Type B pancreatic cell (in vitro differentiated cells): ENCODE measurements at regions not wholly inside any gene's neighbourhood (a gene's known extent, or its start where the extent isn't known, plus 50 kb on each side); places are given as distances from the start of the nearest gene placed in this dataset.

ENCODE experiments used
- DNase-seq: peaks from one replicate; pipeline ENCODE4 v3.0.0; 2021; ENCODE audit warnings: mixed read lengths; ENCODE audit not compliant: unreplicated experiment; ENCODE audit errors: extremely low spot score
- H3K27ac Mint-ChIP-seq: 2 replicates; pipeline ENCODE4 v1.8.0; 2021; ENCODE audit warnings: mild to moderate bottlenecking, mixed read lengths
- H3K27me3 Mint-ChIP-seq: 2 replicates; pipeline ENCODE4 v1.8.0; 2021; ENCODE audit warnings: mixed read lengths
- H3K36me3 Mint-ChIP-seq: 2 replicates; pipeline ENCODE4 v1.8.0; 2021; ENCODE audit warnings: mixed read lengths
- H3K4me1 Mint-ChIP-seq: one replicate; pipeline ENCODE4 v1.8.0; 2021; ENCODE audit warnings: mixed read lengths; ENCODE audit not compliant: unreplicated experiment
- H3K4me3 Mint-ChIP-seq: 2 replicates; pipeline ENCODE4 v1.8.0; 2021; ENCODE audit warnings: mild to moderate bottlenecking, mixed read lengths
- H3K9me3 Mint-ChIP-seq: 2 replicates; pipeline ENCODE4 v1.8.0; 2021; ENCODE audit warnings: mixed read lengths
- CTCF ChIP-seq: fragments of 200-600 bp; sonication (generic); conservative IDR thresholded peaks from 2 replicates; pipeline ENCODE4 v1.5.0; 2021; ENCODE audit warnings: antibody characterized with exemption, mild to moderate bottlenecking

DNA sequence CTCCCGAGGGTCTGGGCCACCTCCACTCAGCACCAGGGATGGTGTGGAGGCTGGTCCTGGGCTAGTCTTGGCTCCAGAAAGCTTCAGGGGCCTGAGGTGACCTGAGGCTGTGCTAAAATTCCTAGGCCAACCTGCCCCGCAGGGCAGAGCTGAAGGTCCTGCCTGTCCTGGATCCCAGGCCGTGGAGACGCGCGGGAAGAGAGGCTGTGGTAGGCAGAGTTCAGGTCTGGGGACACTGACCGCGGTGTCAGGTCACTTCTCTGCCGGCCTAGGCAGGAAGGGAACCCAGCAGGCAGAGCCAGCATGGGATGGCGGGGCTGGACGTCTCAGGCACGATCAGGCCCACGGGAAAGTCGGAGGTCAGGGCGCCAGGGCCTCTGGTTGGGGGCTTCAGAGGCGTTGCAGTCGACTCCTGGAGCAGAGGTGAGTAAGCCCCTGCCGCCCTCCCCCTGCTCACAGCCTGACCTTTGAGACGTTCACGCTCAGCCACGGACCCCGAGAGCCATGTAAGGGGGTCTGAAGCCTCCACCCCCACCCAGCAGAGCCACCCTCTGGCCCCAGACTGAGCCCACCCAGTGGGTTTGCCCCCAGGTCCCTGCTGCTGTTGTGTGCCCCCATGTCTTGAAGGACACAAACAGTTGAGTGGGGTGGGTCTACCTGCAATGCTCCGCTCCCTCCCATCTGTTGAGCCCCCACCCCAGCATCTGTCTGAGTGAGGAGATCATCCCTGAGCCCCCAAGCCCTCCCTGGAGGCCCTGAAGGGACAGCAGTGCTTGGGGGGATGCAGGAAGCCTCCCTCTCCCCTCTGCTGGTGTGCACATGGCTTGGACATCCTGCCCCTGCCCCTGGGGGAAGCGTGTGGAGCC, 142.7 kb downstream of the KIF26A start:
- Mint-ChIP-seq H3K4me1 (peaks cover 12% of the 10 kb centered on the region), H3K4me3 (no peak overlapping the region), H3K36me3 (no peaks in the 10 kb centered on the region), H3K9me3 (no peaks in the 10 kb centered on the region), H3K27me3 (peaks cover 15% of the 10 kb centered on the region), H3K27ac (no peak overlapping the region)
- no peak for TF ChIP-seq CTCF
- DNase-seq: peak; percentile 67

GRCh38 chr14:104281768-104282301, 143.4 kb downstream of the KIF26A start:
- H3K27ac Mint-ChIP-seq: no peak overlapping the region
- peaks cover 13% of the 10 kb centered on the region for H3K27me3 Mint-ChIP-seq
- no peaks in the 10 kb centered on the region for H3K36me3 Mint-ChIP-seq
- no peak overlapping the region for H3K4me3 Mint-ChIP-seq
- H3K4me1 Mint-ChIP-seq: peaks cover 12% of the 10 kb centered on the region
- DNase-seq: peak; percentile 65
- no peaks in the 10 kb centered on the region for H3K9me3 Mint-ChIP-seq
- no peak for TF ChIP-seq CTCF

GRCh38 chr14:104282332-104283196, 144.2 kb downstream of the KIF26A start:
- Mint-ChIP-seq H3K4me3 (no peak overlapping the region), H3K36me3 (no peaks in the 10 kb centered on the region), H3K27me3 (peaks cover 13% of the 10 kb centered on the region), H3K9me3 (no peaks in the 10 kb centered on the region), H3K27ac (peak overlapping the region; percentile 33), H3K4me1 (peaks cover 12% of the 10 kb centered on the region)
- peak; percentile 65 for DNase-seq
- no peak for TF ChIP-seq CTCF

DNA sequence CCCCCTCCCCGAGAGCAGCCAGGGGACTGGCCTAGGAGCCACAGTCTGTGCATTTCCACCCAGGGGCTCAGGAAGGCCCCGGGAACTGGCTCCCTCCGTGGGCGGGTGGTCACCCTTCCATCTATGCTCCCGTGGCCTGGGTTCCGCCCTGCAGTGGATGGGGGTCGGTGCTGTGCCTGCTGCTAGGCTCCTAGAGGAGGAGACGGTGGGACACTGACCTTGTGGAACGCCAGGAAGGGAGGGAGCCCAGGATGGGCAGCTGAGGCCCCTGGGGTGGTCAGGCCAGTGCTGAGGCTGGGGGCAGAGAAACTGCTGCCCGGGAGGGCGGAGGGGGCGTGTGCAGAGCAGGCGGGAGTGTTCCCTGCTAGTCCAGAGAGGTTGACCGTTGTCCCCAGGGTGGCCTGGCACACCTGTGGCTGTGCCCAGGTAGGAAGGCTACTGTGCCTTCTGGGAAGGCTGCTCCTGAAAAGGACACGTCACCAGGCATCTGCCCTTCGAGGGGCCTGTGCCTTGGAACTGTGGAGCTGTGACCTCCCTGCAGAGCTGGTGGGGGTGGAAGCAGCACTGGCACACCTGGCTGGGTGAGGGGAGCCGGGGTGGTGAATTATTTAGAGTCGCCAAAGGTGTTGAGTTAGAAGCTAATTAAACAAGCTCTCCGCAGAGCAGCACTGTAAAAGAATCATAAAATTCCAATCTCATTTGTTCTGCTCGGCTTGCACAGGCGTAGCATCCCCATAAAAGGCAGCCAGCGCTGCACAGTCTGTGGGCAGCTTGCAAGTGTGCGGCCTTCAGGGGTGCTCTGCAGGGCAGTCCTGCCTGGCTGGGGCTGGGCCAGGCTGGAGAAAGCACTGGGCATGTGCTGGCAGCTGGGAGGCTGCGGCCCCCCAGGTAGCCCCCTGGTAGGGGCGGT, 145.1 kb downstream of the KIF26A start:
- Mint-ChIP-seq H3K4me3 (no peak overlapping the region), H3K4me1 (peaks cover 12% of the 10 kb centered on the region), H3K36me3 (no peaks in the 10 kb centered on the region), H3K9me3 (no peaks in the 10 kb centered on the region), H3K27me3 (peaks cover 8% of the 10 kb centered on the region), H3K27ac (no peak overlapping the region)
- TF ChIP-seq CTCF: no peak
- no peak for DNase-seq

DNA sequence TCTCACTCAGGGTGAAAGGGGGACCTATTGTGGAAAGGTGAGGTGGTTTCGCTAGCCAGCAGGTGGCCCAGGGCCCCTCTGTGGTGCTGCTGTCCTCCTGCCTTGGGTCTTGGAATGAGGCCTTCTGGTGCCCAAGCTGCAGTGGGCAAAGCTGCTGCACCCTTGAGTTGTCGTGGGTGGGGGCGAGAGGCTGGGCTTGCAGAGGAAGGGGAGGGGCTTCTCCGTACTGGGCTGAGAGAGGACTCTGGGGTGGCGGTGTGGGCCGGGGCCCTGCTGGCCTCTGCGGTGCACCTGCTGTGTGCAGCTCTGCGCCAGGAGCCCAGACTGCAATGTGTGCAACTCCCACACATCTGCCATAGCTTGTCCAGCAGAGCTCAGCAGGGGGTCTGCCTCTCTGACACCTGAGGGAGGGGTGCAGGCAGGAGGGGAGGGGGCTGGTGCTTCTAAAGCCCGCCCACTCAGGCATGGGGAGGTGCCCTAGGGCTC, 145.8 kb downstream of the KIF26A start:
- Mint-ChIP-seq H3K36me3 (no peaks in the 10 kb centered on the region), H3K27ac (no peak overlapping the region), H3K4me3 (no peak overlapping the region), H3K9me3 (no peaks in the 10 kb centered on the region), H3K4me1 (peaks cover 12% of the 10 kb centered on the region), H3K27me3 (peaks cover 11% of the 10 kb centered on the region)
- TF ChIP-seq CTCF: no peak
- DNase-seq: no peak
